SK-N-SH treated with all-trans-retinoic acid at 6 μM for 48 hours (cell line): ENCODE measurements at regions not wholly inside any gene's neighbourhood (a gene's known extent, or its start where the extent isn't known, plus 50 kb on each side); places are given as distances from the start of the nearest gene placed in this dataset.

ENCODE experiments used
- ARNTL ChIP-seq: fragments of 450-650 bp; formaldehyde crosslinking; IDR thresholded peaks from 2 replicates; pipeline ENCODE4 v1.5.0; 2020; ENCODE audit warnings: low read depth, mild to moderate bottlenecking, moderate library complexity, borderline replicate concordance
- PATZ1 ChIP-seq: fragments of 250-450 bp; sonication (Bioruptor Pico); IDR thresholded peaks from 2 replicates; pipeline ENCODE4 v1.8.0; 2020; ENCODE audit warnings: mild to moderate bottlenecking, moderate library complexity, borderline replicate concordance
- POU6F1 ChIP-seq: fragments of 250-450 bp; sonication (Bioruptor Pico); IDR thresholded peaks from 2 replicates; pipeline ENCODE4 v1.8.0; 2021; ENCODE audit warnings: low read depth, mild to moderate bottlenecking, moderate library complexity, borderline replicate concordance
- SNAI2 ChIP-seq: fragments of 250-450 bp; sonication (Bioruptor Pico); IDR thresholded peaks from 2 replicates; pipeline ENCODE4 v1.5.0; 2020; ENCODE audit warnings: mild to moderate bottlenecking, moderate library complexity
- TCF4 ChIP-seq: fragments of 250-450 bp; sonication (Bioruptor Pico); IDR thresholded peaks from 2 replicates; pipeline ENCODE4 v1.8.0; 2021; ENCODE audit warnings: mild to moderate bottlenecking, moderate library complexity, borderline replicate concordance
- TOX ChIP-seq: fragments of 250-450 bp; sonication (Bioruptor Pico); IDR thresholded peaks from 2 replicates; pipeline ENCODE4 v1.8.0; 2021; ENCODE audit warnings: mild to moderate bottlenecking, moderate library complexity, borderline replicate concordance
- ZFP30 ChIP-seq: fragments of 450-650 bp; formaldehyde crosslinking; IDR thresholded peaks from 2 replicates; pipeline ENCODE4 v1.5.0; 2022; ENCODE audit warnings: mild to moderate bottlenecking, moderate library complexity
- ZNF565 ChIP-seq: fragments of 450-650 bp; formaldehyde crosslinking; conservative IDR thresholded peaks from 2 replicates; pipeline ENCODE4 v1.5.0; 2020; ENCODE audit warnings: low read depth, mild to moderate bottlenecking, moderate library complexity
- ZNF70 ChIP-seq: fragments of 450-650 bp; formaldehyde crosslinking; IDR thresholded peaks from 2 replicates; pipeline ENCODE4 v1.5.0; 2020; ENCODE audit warnings: mild to moderate bottlenecking, moderate library complexity
- ZNF8 ChIP-seq: fragments of 450-650 bp; formaldehyde crosslinking; IDR thresholded peaks from 2 replicates; pipeline ENCODE4 v1.5.0; 2020; ENCODE audit warnings: mild to moderate bottlenecking, moderate library complexity

GRCh38 chr10:109556399-109556798, 366.9 kb downstream of the XPNPEP1 start:
- TF ChIP-seq TOX (no peak), SNAI2 (no peak), ZNF70 (CRISPR knock-in tag) (no peak), ZNF565 (CRISPR knock-in tag) (no peak), ZFP30 (CRISPR knock-in tag) (no peak), TCF4 (CRISPR knock-in tag) (no peak), POU6F1 (CRISPR knock-in tag) (no peak), ZNF8 (CRISPR knock-in tag) (no peak), PATZ1 (no peak), ARNTL (CRISPR knock-in tag) (no peak)
